A673 (cell line): ENCODE measurements at regions not wholly inside any gene's neighbourhood (a gene's known extent, or its start where the extent isn't known, plus 50 kb on each side); places are given as distances from the start of the nearest gene placed in this dataset.

Source experiments
- BruUV-seq: library from RNA; stranded (reverse); fragments of 400-500 nt; replicated peaks from 2 replicates; lab custom pipeline; 2021; lab: Mats Ljungman, UMichigan
- CTCF ChIA-PET: fragments of 300-600 bp; sonication (Branson Sonifier 250); formaldehyde crosslinking; loops from one replicate; lab custom pipeline; 2022; ENCODE audit warnings: antibody characterized with exemption; lab: Charles Lee
- POLR2A ChIA-PET: fragments of 300-600 bp; sonication (Branson Sonifier 250); formaldehyde crosslinking; loops from one replicate; lab custom pipeline; 2022; ENCODE audit warnings: antibody characterized with exemption; ENCODE audit not compliant: low non-redundant PET; lab: Charles Lee
- DNase-seq: peaks from one replicate; pipeline ENCODE4 v3.0.0-alpha.2; 2015; ENCODE audit warnings: low spot score
- H3K27ac ChIP-seq: fragments of 200-600 bp; sonication (generic); 2 replicates; pipeline ENCODE4 v1.5.1; 2016; ENCODE audit warnings: mixed run types, low read depth, mild to moderate bottlenecking, mixed read lengths, antibody characterized with exemption, low read length; ENCODE audit not compliant: poor library complexity, severe bottlenecking
- H3K27me3 ChIP-seq: fragments of 200-600 bp; sonication (generic); replicated peaks from 2 replicates; pipeline ENCODE4 v1.6.1; 2017; ENCODE audit warnings: mixed run types, low read depth, mild to moderate bottlenecking, mixed read lengths, antibody characterized with exemption, low read length; ENCODE audit not compliant: insufficient read depth, poor library complexity
- H3K36me3 ChIP-seq: fragments of 200-600 bp; sonication (generic); 2 replicates; pipeline ENCODE4 v1.6.1; 2016; ENCODE audit warnings: mixed run types, mild to moderate bottlenecking, mixed read lengths, antibody characterized with exemption, low read length; ENCODE audit not compliant: insufficient read depth, poor library complexity, severe bottlenecking
- H3K4me1 ChIP-seq: fragments of 200-600 bp; sonication (generic); 2 replicates; pipeline ENCODE4 v1.6.1; 2017; ENCODE audit warnings: mixed run types, mild to moderate bottlenecking, mixed read lengths, antibody characterized with exemption, low read length; ENCODE audit not compliant: insufficient read depth, poor library complexity, severe bottlenecking
- H3K4me3 ChIP-seq: fragments of 200-600 bp; sonication (generic); 2 replicates; pipeline ENCODE4 v1.5.1; 2016; ENCODE audit warnings: low read depth, mixed run types, mild to moderate bottlenecking, mixed read lengths, low read length; ENCODE audit not compliant: poor library complexity, severe bottlenecking
- H3K9me3 ChIP-seq: fragments of 200-600 bp; sonication (generic); 2 replicates; pipeline ENCODE4 v1.6.1; 2016; ENCODE audit warnings: mixed run types, low read depth, mild to moderate bottlenecking, mixed read lengths, antibody characterized with exemption, low read length; ENCODE audit not compliant: poor library complexity, severe bottlenecking
- EZH2 ChIP-seq: fragments of 200-600 bp; sonication (generic); IDR thresholded peaks from 2 replicates; pipeline ENCODE4 v1.6.1; 2017; ENCODE audit warnings: borderline replicate concordance, low read depth, mild to moderate bottlenecking, mixed read lengths, antibody characterized with exemption, low read length; ENCODE audit not compliant: poor library complexity, severe bottlenecking
- intact Hi-C: fragments of 100-400 bp; cut with micrococcal nuclease; formaldehyde crosslinking; loops from one replicate; pipeline ENCODE4 v1.10.0; 2022; ENCODE audit not compliant: unreplicated experiment
- TF ChIP-seq, protein P1 (sequence below): fragments of 300-800, 200-600 bp; sonication (generic); conservative IDR thresholded peaks from 2 replicates; pipeline ENCODE4 v1.5.1; 2017; ENCODE audit warnings: low read depth, mild to moderate bottlenecking, antibody characterized with exemption, low read length, moderate library complexity, mixed read lengths

DNA sequence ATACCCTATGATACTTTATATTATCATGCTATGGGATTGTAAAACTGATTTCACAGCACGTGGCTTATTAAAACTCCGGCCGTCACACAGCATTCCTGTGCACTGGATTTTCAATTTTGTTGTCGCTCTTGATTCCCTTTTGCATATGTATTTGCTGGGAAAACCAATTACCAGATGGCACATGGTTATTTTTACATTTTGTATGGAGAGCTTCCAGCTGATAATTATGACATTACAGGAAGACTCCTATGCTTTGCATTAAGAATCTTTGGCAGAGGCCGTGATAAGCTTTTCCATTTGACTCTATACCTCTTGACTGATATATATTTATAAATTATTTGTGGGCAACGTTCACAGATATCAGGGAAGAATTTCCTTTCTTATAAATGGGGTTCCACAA lies 381.2 kb upstream of the RORB start:
- Histone ChIP-seq H3K36me3 (no peaks in the 10 kb centered on the region), H3K9me3 (no peaks in the 10 kb centered on the region), H3K27me3 (no peaks in the 10 kb centered on the region), H3K27ac (no peak overlapping the region), H3K4me1 (no peaks in the 10 kb centered on the region), H3K4me3 (no peak overlapping the region)
- ChIA-PET CTCF (no interaction called here), POLR2A (no interaction called here)
- no TSS peak for BruUV-seq
- no peak for DNase-seq
- intact Hi-C loops = no loop called here
- TF ChIP-seq, protein P1, sequence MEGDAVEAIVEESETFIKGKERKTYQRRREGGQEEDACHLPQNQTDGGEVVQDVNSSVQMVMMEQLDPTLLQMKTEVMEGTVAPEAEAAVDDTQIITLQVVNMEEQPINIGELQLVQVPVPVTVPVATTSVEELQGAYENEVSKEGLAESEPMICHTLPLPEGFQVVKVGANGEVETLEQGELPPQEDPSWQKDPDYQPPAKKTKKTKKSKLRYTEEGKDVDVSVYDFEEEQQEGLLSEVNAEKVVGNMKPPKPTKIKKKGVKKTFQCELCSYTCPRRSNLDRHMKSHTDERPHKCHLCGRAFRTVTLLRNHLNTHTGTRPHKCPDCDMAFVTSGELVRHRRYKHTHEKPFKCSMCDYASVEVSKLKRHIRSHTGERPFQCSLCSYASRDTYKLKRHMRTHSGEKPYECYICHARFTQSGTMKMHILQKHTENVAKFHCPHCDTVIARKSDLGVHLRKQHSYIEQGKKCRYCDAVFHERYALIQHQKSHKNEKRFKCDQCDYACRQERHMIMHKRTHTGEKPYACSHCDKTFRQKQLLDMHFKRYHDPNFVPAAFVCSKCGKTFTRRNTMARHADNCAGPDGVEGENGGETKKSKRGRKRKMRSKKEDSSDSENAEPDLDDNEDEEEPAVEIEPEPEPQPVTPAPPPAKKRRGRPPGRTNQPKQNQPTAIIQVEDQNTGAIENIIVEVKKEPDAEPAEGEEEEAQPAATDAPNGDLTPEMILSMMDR = no peak
- no peak for TF ChIP-seq EZH2

DNA sequence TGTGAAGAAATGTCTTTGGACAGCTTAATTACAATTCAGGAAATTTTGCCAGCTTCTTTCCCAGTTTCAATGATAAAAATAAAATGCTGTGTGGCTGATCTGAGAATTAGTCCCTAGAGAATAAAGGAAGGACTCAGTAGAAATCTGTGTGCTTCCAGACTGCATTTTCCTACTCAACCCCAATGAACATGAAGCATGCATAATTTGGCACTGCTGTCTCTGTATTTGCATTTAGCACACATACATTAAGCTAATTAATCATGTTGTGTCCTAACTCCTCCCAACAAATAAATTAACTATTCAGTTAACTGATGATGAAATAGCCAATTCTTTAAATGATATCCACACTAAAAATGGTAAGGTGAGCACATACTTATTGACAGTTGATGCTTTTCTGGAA lies 380.0 kb upstream of the RORB start:
- no peaks in the 10 kb centered on the region for H3K27me3 ChIP-seq
- H3K4me1 ChIP-seq = no peaks in the 10 kb centered on the region
- TF ChIP-seq, protein P1 = no peak
- TF ChIP-seq EZH2 = no peak
- H3K4me3 ChIP-seq = no peak overlapping the region
- intact Hi-C loops = no loop called here
- H3K36me3 ChIP-seq = no peaks in the 10 kb centered on the region
- no peak overlapping the region for H3K27ac ChIP-seq
- BruUV-seq = no TSS peak
- POLR2A ChIA-PET = no interaction called here
- no peaks in the 10 kb centered on the region for H3K9me3 ChIP-seq
- DNase-seq = no peak
- CTCF ChIA-PET = no interaction called here

DNA sequence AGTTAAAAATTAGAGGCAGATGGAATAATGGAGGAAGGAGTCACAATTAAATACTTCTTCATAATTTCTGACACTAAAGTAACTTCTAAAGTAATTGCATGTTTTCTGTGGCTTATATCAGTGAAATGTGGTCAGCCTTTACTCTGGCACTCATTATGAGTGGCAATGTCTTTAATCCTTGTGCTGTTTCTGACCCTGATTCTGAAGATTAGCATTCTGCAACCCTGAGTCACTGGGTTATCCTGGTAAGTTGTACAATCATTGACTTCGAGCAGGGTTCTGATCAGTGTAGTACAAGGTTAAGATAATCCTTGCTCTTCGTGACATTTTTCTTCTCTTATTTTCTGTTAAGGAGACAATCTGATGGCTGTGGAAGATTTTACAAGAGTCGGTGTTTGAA lies 379.4 kb upstream of the RORB start:
- ChIA-PET CTCF (no interaction called here), POLR2A (no interaction called here)

More for the DNA sequence above, 379.4 kb upstream of the RORB start:
- Histone ChIP-seq H3K27me3 (no peaks in the 10 kb centered on the region), H3K36me3 (no peaks in the 10 kb centered on the region), H3K4me1 (no peaks in the 10 kb centered on the region), H3K9me3 (no peaks in the 10 kb centered on the region), H3K4me3 (no peak overlapping the region), H3K27ac (no peak overlapping the region)
- no TSS peak for BruUV-seq
- TF ChIP-seq, protein P1 = no peak
- TF ChIP-seq EZH2 = no peak
- intact Hi-C loops = no loop called here
- no peak for DNase-seq
